Keratinocyte (primary cell): ENCODE measurements at regions not wholly inside any gene's neighbourhood (a gene's known extent, or its start where the extent isn't known, plus 50 kb on each side); places are given as distances from the start of the nearest gene placed in this dataset.

Experiments
- DNase-seq: peaks from one replicate; pipeline ENCODE4 v3.0.0-alpha.2; 2011; ENCODE audit warnings: low read depth, missing footprints, low spot score
- FAIRE-seq: peaks from 2 replicates; lab custom pipeline; 2011; peaks lifted over from hg19 to GRCh38; lab: Jason Lieb, UNC
- H2AFZ ChIP-seq: 2 replicates; pipeline ENCODE4 v1.6.0; 2012; ENCODE audit warnings: low read length, control low read depth, inconsistent platforms; ENCODE audit not compliant: control insufficient read depth
- H3K27ac ChIP-seq: 2 replicates; pipeline ENCODE4 v1.5.1; 2011; ENCODE audit warnings: low read length; ENCODE audit not compliant: control insufficient read depth, insufficient read depth
- H3K27me3 ChIP-seq: 3 replicates; pipeline ENCODE4 v1.6.0; 2011; ENCODE audit warnings: low read length; ENCODE audit not compliant: control insufficient read depth, insufficient read depth; ENCODE audit errors: extremely low read depth
- H3K36me3 ChIP-seq, 2 experiments: 2 replicates in 1 of 2; 3 replicates in 1 of 2; pipeline ENCODE4 v1.5.1; 2011; ENCODE audit warnings: low read length in 2 of 2, mild to moderate bottlenecking in 1 of 2; ENCODE audit not compliant: control insufficient read depth in 2 of 2, insufficient read depth in 2 of 2; ENCODE audit errors: extremely low read depth in 1 of 2
- H3K4me1 ChIP-seq: 3 replicates; pipeline ENCODE4 v1.5.1; 2011; ENCODE audit warnings: low read length; ENCODE audit not compliant: control insufficient read depth, insufficient read depth; ENCODE audit errors: extremely low read depth
- H3K4me2 ChIP-seq: 3 replicates; pipeline ENCODE4 v1.6.0; 2011; ENCODE audit warnings: low read depth, low read length; ENCODE audit not compliant: control insufficient read depth, insufficient read depth; ENCODE audit errors: extremely low read depth
- H3K4me3 ChIP-seq, 3 experiments: fragments of 200-600 bp in 1 of 3; sonication (generic) in 1 of 3; 2 replicates in 2 of 3; 3 replicates in 1 of 3; pipeline ENCODE4 v1.5.1; 2011 to 2016; ENCODE audit warnings: low read length in 3 of 3, mild to moderate bottlenecking in 3 of 3, control low read depth in 2 of 3, inconsistent platforms in 1 of 3, low read depth in 1 of 3, mixed read lengths in 1 of 3, mixed run types in 1 of 3, moderate library complexity in 1 of 3; ENCODE audit not compliant: control insufficient read depth in 2 of 3, insufficient read depth in 2 of 3; ENCODE audit errors: extremely low read depth in 1 of 3
- H3K79me2 ChIP-seq: 2 replicates; pipeline ENCODE4 v1.6.0; 2012; ENCODE audit warnings: low read length; ENCODE audit not compliant: control insufficient read depth, insufficient read depth
- H3K9ac ChIP-seq: 3 replicates; pipeline ENCODE4 v1.6.0; 2011; ENCODE audit warnings: low read length; ENCODE audit not compliant: control insufficient read depth, insufficient read depth; ENCODE audit errors: extremely low read depth
- H3K9me1 ChIP-seq: 3 replicates; pipeline ENCODE4 v1.6.0; 2011; ENCODE audit warnings: low read length; ENCODE audit not compliant: control insufficient read depth, insufficient read depth; ENCODE audit errors: extremely low read depth
- H3K9me3 ChIP-seq: 2 replicates; pipeline ENCODE4 v1.5.1; 2012; ENCODE audit warnings: low read depth, low read length; ENCODE audit not compliant: control insufficient read depth
- H4K20me1 ChIP-seq: 3 replicates; pipeline ENCODE4 v1.6.0; 2011; ENCODE audit warnings: low read length; ENCODE audit not compliant: control insufficient read depth, insufficient read depth; ENCODE audit errors: extremely low read depth
- CTCF ChIP-seq, 3 experiments: IDR thresholded peaks in 1 of 3; conservative IDR thresholded peaks in 1 of 3; optimal IDR thresholded peaks in 1 of 3; 2 replicates in 2 of 3; 3 replicates in 1 of 3; pipeline versions ENCODE3 to v1.5.1; 2011; ENCODE audit warnings: low read length in 3 of 3, mild to moderate bottlenecking in 3 of 3, moderate library complexity in 2 of 3, control low read depth in 1 of 3, inconsistent platforms in 1 of 3; ENCODE audit not compliant: insufficient read depth in 2 of 3; ENCODE audit errors: extremely low read depth in 1 of 3
- EZH2 ChIP-seq: IDR thresholded peaks from one replicate; pipeline ENCODE4 v1.6.1; 2012; ENCODE audit warnings: inconsistent platforms, mild to moderate bottlenecking, low read length, moderate library complexity
- dilution Hi-C: fragments of 300-500 bp; cut with MboI; formaldehyde crosslinking; loops from one replicate; pipeline ENCODE4 v1.7.0; 2020; ENCODE audit warnings: low sequenced_read_pairs; ENCODE audit not compliant: extremely low pct_ligation_motif_present

GRCh38 chr5:4643190-4643589 lies 496.9 kb upstream of the ADAMTS16 start:
- H3K27ac ChIP-seq = no peak overlapping the region
- no peaks in the 10 kb centered on the region for H4K20me1 ChIP-seq
- H3K4me1 ChIP-seq = no peaks in the 10 kb centered on the region
- TF ChIP-seq EZH2 = no peak
- TF ChIP-seq CTCF (optimal IDR thresholded peaks at IDR 0.05 in 1 of 3, IDR thresholded peaks at IDR 0.05 in 1 of 3, conservative IDR thresholded peaks at IDR 0.05 in 1 of 3; ENCODE audit: extremely low read depth in 1 of 3, insufficient read depth in 2 of 3, low read length in 3 of 3) = no peak
- no peaks in the 10 kb centered on the region for H3K27me3 ChIP-seq
- no peak overlapping the region for H3K9ac ChIP-seq
- dilution Hi-C loops = no loop called here
- H3K9me3 ChIP-seq = no peaks in the 10 kb centered on the region
- no peak overlapping the region for H3K4me2 ChIP-seq
- no peak overlapping the region for H2AFZ ChIP-seq
- H3K9me1 ChIP-seq = no peaks in the 10 kb centered on the region
- no peak for DNase-seq
- H3K4me3 ChIP-seq = no peak overlapping the region
- no peak for FAIRE-seq
- H3K79me2 ChIP-seq = no peaks in the 10 kb centered on the region
- H3K36me3 ChIP-seq = no peaks in the 10 kb centered on the region

- Histone ChIP-seq H3K27ac (no peak overlapping the region), H3K79me2 (no peaks in the 10 kb centered on the region), H3K9me1 (no peaks in the 10 kb centered on the region), H3K27me3 (no peaks in the 10 kb centered on the region), H3K4me2 (no peak overlapping the region), H4K20me1 (no peaks in the 10 kb centered on the region), H3K36me3 (no peaks in the 10 kb centered on the region), H3K9ac (no peak overlapping the region), H3K9me3 (no peaks in the 10 kb centered on the region), H3K4me1 (no peaks in the 10 kb centered on the region), H2AFZ (no peak overlapping the region), H3K4me3 (no peak overlapping the region)
- no peak for DNase-seq
- TF ChIP-seq EZH2 (no peak), CTCF (optimal IDR thresholded peaks at IDR 0.05 in 1 of 3, IDR thresholded peaks at IDR 0.05 in 1 of 3, conservative IDR thresholded peaks at IDR 0.05 in 1 of 3; ENCODE audit: extremely low read depth in 1 of 3, insufficient read depth in 2 of 3, low read length in 3 of 3) (no peak)
- dilution Hi-C loops = no loop called here
- FAIRE-seq = no peak
Measured at GRCh38 chr5:4643960-4644359, 496.2 kb upstream of the ADAMTS16 start.
